ENCODE measurements at regions not wholly inside any gene's neighbourhood (a gene's known extent, or its start where the extent isn't known, plus 50 kb on each side); places are given as distances from the start of the nearest gene placed in this dataset.
"Not testable (repeated sequence)": the region's sequence is repeated elsewhere in the genome, so short reads cannot be mapped to it uniquely, and the experiment has no call there.

DNA sequence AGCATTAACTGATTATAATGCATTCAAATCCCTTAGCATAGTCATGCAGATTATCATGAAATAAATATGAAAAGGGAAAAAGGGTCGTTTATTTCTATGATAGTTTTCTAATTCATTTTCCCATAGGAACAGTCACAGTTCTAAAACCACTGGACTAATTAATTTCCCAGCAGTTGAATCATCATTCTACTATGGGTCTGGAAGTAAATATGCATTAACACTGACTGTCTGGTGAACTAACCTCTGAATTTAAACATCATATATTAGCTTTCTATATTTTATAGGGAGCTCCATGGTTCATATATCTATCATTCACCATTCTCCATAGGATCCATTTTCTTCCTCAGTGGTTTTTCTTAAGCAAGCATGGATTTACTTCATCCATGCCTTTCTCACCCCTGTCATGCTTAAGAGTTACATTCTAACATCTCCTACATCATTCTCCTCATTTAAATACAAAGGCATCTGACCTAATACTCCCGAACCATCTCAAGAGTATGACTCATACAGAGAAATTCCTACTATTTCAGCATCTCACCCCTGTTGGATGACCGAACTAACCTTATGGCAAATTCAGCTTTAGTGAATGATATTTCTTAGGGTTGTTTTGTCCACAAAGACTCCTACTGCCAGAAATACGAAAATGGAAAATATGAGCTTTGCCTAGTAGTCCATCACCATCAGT is 198.7 kb upstream of the ADAMTS3 start:
- no peak overlapping the region for H2BK5ac ChIP-seq (ENCODE audit: insufficient read length, low read length)
- H2BK20ac ChIP-seq (ENCODE audit: low read depth, low read length, poor library complexity, severe bottlenecking), result no peak overlapping the region
- H2AFZ ChIP-seq (ENCODE audit: low read length), result no peak overlapping the region
- Mint-ChIP-seq H3K4me1 (peaks cover 4% of the 10 kb centered on the region in 2 experiments; a peak in 3 of 4 replicates), H3K36me3 (ENCODE audit: insufficient read depth in 1 of 3, low read depth in 3 of 3) (no peaks in the 10 kb centered on the region), H3K9me3 (peaks cover 0 to 5% of the 10 kb centered on the region in 2 experiments; a peak in 2 of 5 replicates), H3K27me3 (ENCODE audit: low read depth) (no peaks in the 10 kb centered on the region), H3K27ac (no peak overlapping the region), H3K4me3 (no peak overlapping the region)
- H2BK120ac ChIP-seq (ENCODE audit: low read depth, low read length, poor library complexity, severe bottlenecking), result no peak overlapping the region
- no peaks in the 10 kb centered on the region for H3K79me2 ChIP-seq (ENCODE audit: insufficient read depth, low read length)
- no peak overlapping the region for H4K5ac ChIP-seq (ENCODE audit: insufficient read length, low read depth, low read length)
- no peaks in the 10 kb centered on the region for H3K27me3 ChIP-seq (ENCODE audit: insufficient read depth, low read length)
- no peak overlapping the region for H4K8ac ChIP-seq (replicated peaks; ENCODE audit: insufficient read length, low read depth, low read length)
- no peak overlapping the region for H3K18ac ChIP-seq (ENCODE audit: insufficient read length, low read depth, low read length)
- no peak overlapping the region for H4K91ac ChIP-seq (ENCODE audit: insufficient read length, low read depth, low read length)
- no CpG with 5 or more reads among the region's 4 CpGs for WGBS (ENCODE audit: extremely low coverage, insufficient read length, low lambda C conversion rate)
- no peak overlapping the region for H2BK12ac ChIP-seq (ENCODE audit: insufficient read length, low read depth, low read length)
- H3T11ph ChIP-seq (ENCODE audit: low read length), result no peak overlapping the region
- H4K20me1 ChIP-seq (ENCODE audit: control insufficient read depth, insufficient read depth, insufficient read length), result no peaks in the 10 kb centered on the region
- TF ChIP-seq, protein P1, sequence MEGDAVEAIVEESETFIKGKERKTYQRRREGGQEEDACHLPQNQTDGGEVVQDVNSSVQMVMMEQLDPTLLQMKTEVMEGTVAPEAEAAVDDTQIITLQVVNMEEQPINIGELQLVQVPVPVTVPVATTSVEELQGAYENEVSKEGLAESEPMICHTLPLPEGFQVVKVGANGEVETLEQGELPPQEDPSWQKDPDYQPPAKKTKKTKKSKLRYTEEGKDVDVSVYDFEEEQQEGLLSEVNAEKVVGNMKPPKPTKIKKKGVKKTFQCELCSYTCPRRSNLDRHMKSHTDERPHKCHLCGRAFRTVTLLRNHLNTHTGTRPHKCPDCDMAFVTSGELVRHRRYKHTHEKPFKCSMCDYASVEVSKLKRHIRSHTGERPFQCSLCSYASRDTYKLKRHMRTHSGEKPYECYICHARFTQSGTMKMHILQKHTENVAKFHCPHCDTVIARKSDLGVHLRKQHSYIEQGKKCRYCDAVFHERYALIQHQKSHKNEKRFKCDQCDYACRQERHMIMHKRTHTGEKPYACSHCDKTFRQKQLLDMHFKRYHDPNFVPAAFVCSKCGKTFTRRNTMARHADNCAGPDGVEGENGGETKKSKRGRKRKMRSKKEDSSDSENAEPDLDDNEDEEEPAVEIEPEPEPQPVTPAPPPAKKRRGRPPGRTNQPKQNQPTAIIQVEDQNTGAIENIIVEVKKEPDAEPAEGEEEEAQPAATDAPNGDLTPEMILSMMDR (conservative IDR thresholded peaks at IDR 0.05), result no peak
- H3K23ac ChIP-seq (ENCODE audit: insufficient read length, low read depth, low read length), result no peak overlapping the region
- H2BK15ac ChIP-seq (ENCODE audit: low read depth, low read length), result peak overlapping the region; percentile 80; the same call in 1 of the 2 replicates
- no peak overlapping the region for H3K4ac ChIP-seq (ENCODE audit: low read depth, low read length)
- H3K9ac ChIP-seq (ENCODE audit: extremely low read depth, insufficient read length, low read length), result no peak overlapping the region
- DNase-seq, result no peak
- H3K9me3 ChIP-seq (ENCODE audit: control insufficient read depth, low read depth, low read length), result no peaks in the 10 kb centered on the region
- no peak overlapping the region for H3K4me2 ChIP-seq (ENCODE audit: insufficient read depth, insufficient read length, low read length)
- H3K4me1 ChIP-seq (ENCODE audit: insufficient read depth, low read length), result no peaks in the 10 kb centered on the region
- no peaks in the 10 kb centered on the region for H3K23me2 ChIP-seq (ENCODE audit: insufficient read length, low read depth, low read length, poor library complexity, severe bottlenecking)
- no peak overlapping the region for H3K27ac ChIP-seq (ENCODE audit: insufficient read length, low read depth, low read length)
- no peak overlapping the region for H2AK5ac ChIP-seq (ENCODE audit: insufficient read length, low read length)
- H3K79me1 ChIP-seq (ENCODE audit: insufficient read depth, low read depth, low read length, poor library complexity, severe bottlenecking), result no peaks in the 10 kb centered on the region
- no peak overlapping the region for H3K56ac ChIP-seq (ENCODE audit: insufficient read length, low read depth, low read length)
- no peak overlapping the region for H3K14ac ChIP-seq (ENCODE audit: insufficient read depth, low read length)

GRCh38 chr4:72765788-72766187 is 196.8 kb upstream of the ADAMTS3 start:
- not testable (repeated sequence) for H3K4ac ChIP-seq (ENCODE audit: low read depth, low read length)

More at GRCh38 chr4:72765788-72766187, 196.8 kb upstream of the ADAMTS3 start:
- H3K79me1 ChIP-seq (ENCODE audit: insufficient read depth, low read depth, low read length, poor library complexity, severe bottlenecking); H3K9me3 ChIP-seq (ENCODE audit: control insufficient read depth, low read depth, low read length); H3K4me3 Mint-ChIP-seq; H3K27me3 Mint-ChIP-seq (ENCODE audit: low read depth); H2AFZ ChIP-seq (ENCODE audit: low read length); H3K4me1 ChIP-seq (ENCODE audit: insufficient read depth, low read length); H4K20me1 ChIP-seq (ENCODE audit: control insufficient read depth, insufficient read depth, insufficient read length); H4K91ac ChIP-seq (ENCODE audit: insufficient read length, low read depth, low read length); H3K36me3 Mint-ChIP-seq (ENCODE audit: insufficient read depth in 1 of 3, low read depth in 3 of 3); H3K56ac ChIP-seq (ENCODE audit: insufficient read length, low read depth, low read length); H3K18ac ChIP-seq (ENCODE audit: insufficient read length, low read depth, low read length); H4K5ac ChIP-seq (ENCODE audit: insufficient read length, low read depth, low read length); H3K27ac ChIP-seq (ENCODE audit: insufficient read length, low read depth, low read length); H4K8ac ChIP-seq (replicated peaks; ENCODE audit: insufficient read length, low read depth, low read length); H2BK120ac ChIP-seq (ENCODE audit: low read depth, low read length, poor library complexity, severe bottlenecking); H2BK20ac ChIP-seq (ENCODE audit: low read depth, low read length, poor library complexity, severe bottlenecking); H3T11ph ChIP-seq (ENCODE audit: low read length); H3K4me1 Mint-ChIP-seq; H3K23ac ChIP-seq (ENCODE audit: insufficient read length, low read depth, low read length); H3K79me2 ChIP-seq (ENCODE audit: insufficient read depth, low read length); H2AK5ac ChIP-seq (ENCODE audit: insufficient read length, low read length); H3K14ac ChIP-seq (ENCODE audit: insufficient read depth, low read length); H2BK15ac ChIP-seq (ENCODE audit: low read depth, low read length); H3K9me3 Mint-ChIP-seq; H2BK12ac ChIP-seq (ENCODE audit: insufficient read length, low read depth, low read length); H3K27ac Mint-ChIP-seq; H3K4me2 ChIP-seq (ENCODE audit: insufficient read depth, insufficient read length, low read length); H2BK5ac ChIP-seq (ENCODE audit: insufficient read length, low read length); H3K23me2 ChIP-seq (ENCODE audit: insufficient read length, low read depth, low read length, poor library complexity, severe bottlenecking); DNase-seq; H3K27me3 ChIP-seq (ENCODE audit: insufficient read depth, low read length); H3K9ac ChIP-seq (ENCODE audit: extremely low read depth, insufficient read length, low read length): not testable (repeated sequence)
- WGBS (ENCODE audit: extremely low coverage, insufficient read length, low lambda C conversion rate), result no CpG with 5 or more reads among the region's 19 CpGs

All from H9 (cell line).